ENCODE measurements at regions not wholly inside any gene's neighbourhood (a gene's known extent, or its start where the extent isn't known, plus 50 kb on each side); places are given as distances from the start of the nearest gene placed in this dataset.

- TF ChIP-seq, protein P1, sequence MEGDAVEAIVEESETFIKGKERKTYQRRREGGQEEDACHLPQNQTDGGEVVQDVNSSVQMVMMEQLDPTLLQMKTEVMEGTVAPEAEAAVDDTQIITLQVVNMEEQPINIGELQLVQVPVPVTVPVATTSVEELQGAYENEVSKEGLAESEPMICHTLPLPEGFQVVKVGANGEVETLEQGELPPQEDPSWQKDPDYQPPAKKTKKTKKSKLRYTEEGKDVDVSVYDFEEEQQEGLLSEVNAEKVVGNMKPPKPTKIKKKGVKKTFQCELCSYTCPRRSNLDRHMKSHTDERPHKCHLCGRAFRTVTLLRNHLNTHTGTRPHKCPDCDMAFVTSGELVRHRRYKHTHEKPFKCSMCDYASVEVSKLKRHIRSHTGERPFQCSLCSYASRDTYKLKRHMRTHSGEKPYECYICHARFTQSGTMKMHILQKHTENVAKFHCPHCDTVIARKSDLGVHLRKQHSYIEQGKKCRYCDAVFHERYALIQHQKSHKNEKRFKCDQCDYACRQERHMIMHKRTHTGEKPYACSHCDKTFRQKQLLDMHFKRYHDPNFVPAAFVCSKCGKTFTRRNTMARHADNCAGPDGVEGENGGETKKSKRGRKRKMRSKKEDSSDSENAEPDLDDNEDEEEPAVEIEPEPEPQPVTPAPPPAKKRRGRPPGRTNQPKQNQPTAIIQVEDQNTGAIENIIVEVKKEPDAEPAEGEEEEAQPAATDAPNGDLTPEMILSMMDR (IDR thresholded peaks at IDR 0.05), result no peak
- TF ChIP-seq EP300 (IDR thresholded peaks at IDR 0.05), result no peak
- TF ChIP-seq POLR2A (IDR thresholded peaks at IDR 0.05), result no peak
Observed at GRCh38 chr15:69722924-69723323, 270.3 kb downstream of the RPLP1 start.

All from tibial nerve (tissue), 4 donors.